HepG2 (cell line): ENCODE measurements at regions not wholly inside any gene's neighbourhood (a gene's known extent, or its start where the extent isn't known, plus 50 kb on each side); places are given as distances from the start of the nearest gene placed in this dataset.

Source experiments
- ATAC-seq: fragments of 200-7000 bp; cut with Tn5 transposase; 3 replicates; pipeline ENCODE4 v1.9.1; 2020; ENCODE audit warnings: mild to moderate bottlenecking, moderate library complexity
- BruUV-seq: library from RNA; stranded (reverse); fragments of 400-500 nt; replicated peaks from 2 replicates; lab custom pipeline; 2021; lab: Mats Ljungman, UMichigan
- CTCF ChIA-PET: fragments of 300-600 bp; formaldehyde crosslinking; extraction: SDS; loops from one replicate; lab custom pipeline; 2021; ENCODE audit warnings: low total read pairs, inconsistent platforms, low intra/inter-chr PET ratio; lab: Yijun Ruan, JAX
- POLR2A ChIA-PET: fragments of 350-600 bp; sonication (Branson Sonifier 250); formaldehyde crosslinking; loops from one replicate; lab custom pipeline; 2020; ENCODE audit warnings: antibody characterized with exemption, inconsistent platforms; lab: Yijun Ruan, JAX
- DNase-seq: peaks from one replicate; pipeline ENCODE4 v3.0.0-alpha.2; 2015; ENCODE audit warnings: low spot score
- FAIRE-seq: peaks from 3 replicates; lab custom pipeline; 2011; peaks lifted over from hg19 to GRCh38; lab: Jason Lieb, UNC
- H2AFZ ChIP-seq: one replicate; pipeline ENCODE4 v1.6.1; 2011; ENCODE audit warnings: low read length, inconsistent platforms
- H3K27ac ChIP-seq: fragments of 300-600 bp; 3 replicates; pipeline ENCODE4 v1.8.0; 2011; ENCODE audit warnings: mixed run types, mild to moderate bottlenecking, mixed read lengths, low read length, inconsistent platforms; ENCODE audit not compliant: insufficient read depth; ENCODE audit errors: extremely low read length
- H3K27me3 ChIP-seq, 2 experiments: fragments of 200-600 bp in 1 of 2; 2 replicates in 1 of 2; 3 replicates in 1 of 2; pipeline versions ENCODE4 v1.6.0 to v1.8.0; 2011; ENCODE audit warnings: low read length in 2 of 2, mild to moderate bottlenecking in 2 of 2, moderate library complexity in 2 of 2, inconsistent platforms in 1 of 2; ENCODE audit not compliant: insufficient read depth in 2 of 2, control insufficient read depth in 1 of 2
- H3K36me3 ChIP-seq, 2 experiments: fragments of 200-600 bp in 1 of 2; replicated peaks in 1 of 2; 2 replicates in 1 of 2; 3 replicates in 1 of 2; pipeline versions ENCODE4 v1.5.1 to v1.8.0; 2011; ENCODE audit warnings: low read length in 2 of 2, inconsistent platforms in 1 of 2; ENCODE audit not compliant: insufficient read depth in 2 of 2, control insufficient read depth in 1 of 2
- H3K4me1 ChIP-seq: 2 replicates; pipeline ENCODE4 v1.5.1; 2012; ENCODE audit warnings: low read length, inconsistent platforms; ENCODE audit not compliant: insufficient read depth
- H3K4me2 ChIP-seq: 2 replicates; pipeline ENCODE4 v1.6.0; 2011; ENCODE audit warnings: low read depth, low read length, inconsistent platforms
- H3K4me3 ChIP-seq, 3 experiments: fragments of 200-600 bp in 1 of 3; sonication (generic), shearing (Covaris generic) in 1 of 3; replicated peaks in 1 of 3; 2 replicates each; pipeline ENCODE4 v1.5.1; 2011 to 2016; ENCODE audit warnings: low read length in 3 of 3, inconsistent platforms in 2 of 3, low read depth in 2 of 3, mild to moderate bottlenecking in 2 of 3, control low read depth in 1 of 3, mixed read lengths in 1 of 3; ENCODE audit not compliant: insufficient read depth in 1 of 3
- H3K79me2 ChIP-seq: one replicate; pipeline ENCODE4 v1.6.1; 2011; ENCODE audit warnings: low read length, inconsistent platforms; ENCODE audit not compliant: insufficient read depth
- H3K9ac ChIP-seq: 2 replicates; pipeline ENCODE4 v1.6.0; 2011; ENCODE audit warnings: mild to moderate bottlenecking, low read depth, low read length, inconsistent platforms; ENCODE audit not compliant: insufficient read depth
- H3K9me3 ChIP-seq: 2 replicates; pipeline ENCODE4 v1.5.1; 2012; ENCODE audit warnings: mild to moderate bottlenecking, low read length
- H4K20me1 ChIP-seq: 2 replicates; pipeline ENCODE4 v1.6.0; 2011; ENCODE audit warnings: inconsistent platforms, mild to moderate bottlenecking, low read length, moderate library complexity; ENCODE audit not compliant: insufficient read depth
- ATF1 ChIP-seq: IDR thresholded peaks from 2 replicates; pipeline ENCODE4 v1.6.1; 2016; ENCODE audit warnings: mild to moderate bottlenecking, control low read depth
- CREM ChIP-seq, 2 experiments: sonication (generic) in 1 of 2; formaldehyde crosslinking in 1 of 2; IDR thresholded peaks; 2 replicates each; pipeline versions ENCODE4 v1.4.0 to v1.6.1; 2016 to 2020; ENCODE audit warnings: antibody characterized with exemption in 1 of 2, mild to moderate bottlenecking in 1 of 2, missing genetic modification reagents in 1 of 2
- HMG20B ChIP-seq: conservative IDR thresholded peaks from 2 replicates; pipeline ENCODE4 v1.6.1; 2016; ENCODE audit warnings: missing genetic modification reagents, missing compliant biosample characterization
- HNRNPH1 ChIP-seq: fragments of 200-400 bp; formaldehyde crosslinking; optimal IDR thresholded peaks from 2 replicates; pipeline ENCODE3; 2017; ENCODE audit warnings: mild to moderate bottlenecking, low read depth, low read length
- HNRNPK ChIP-seq: fragments of 200-400 bp; formaldehyde crosslinking; IDR thresholded peaks from 2 replicates; pipeline ENCODE4 v1.6.1; 2018; ENCODE audit warnings: low read length, low read depth, moderate library complexity, mild to moderate bottlenecking; ENCODE audit not compliant: poor library complexity, severe bottlenecking
- JARID2 ChIP-seq: sonication (generic); formaldehyde crosslinking; IDR thresholded peaks from 2 replicates; pipeline ENCODE4 v1.8.1; 2023; ENCODE audit warnings: missing genetic modification reagents, inconsistent platforms; ENCODE audit not compliant: insufficient replicate concordance
- MZF1 ChIP-seq: sonication (generic); formaldehyde crosslinking; IDR thresholded peaks from 2 replicates; pipeline ENCODE4 v1.8.1; 2023; ENCODE audit warnings: mild to moderate bottlenecking, missing genetic modification reagents, borderline replicate concordance
- NFATC3 ChIP-seq: sonication (generic); formaldehyde crosslinking; IDR thresholded peaks from 2 replicates; pipeline ENCODE4 v1.5.1; 2020; ENCODE audit warnings: mild to moderate bottlenecking, missing genetic modification reagents
- NR2F2 ChIP-seq: IDR thresholded peaks from 2 replicates; pipeline ENCODE4 v1.6.1; 2012; ENCODE audit warnings: low read depth, inconsistent platforms, borderline replicate concordance
- SNAI1 ChIP-seq: sonication (generic); formaldehyde crosslinking; IDR thresholded peaks from 2 replicates; pipeline ENCODE4 v1.5.0; 2020; ENCODE audit warnings: mild to moderate bottlenecking, missing genetic modification reagents, borderline replicate concordance
- SRSF1 ChIP-seq: fragments of 200-400 bp; formaldehyde crosslinking; optimal IDR thresholded peaks from 2 replicates; pipeline ENCODE3; 2017; ENCODE audit warnings: mild to moderate bottlenecking, low read depth, low read length, moderate library complexity
- ZFAT ChIP-seq: sonication (generic); formaldehyde crosslinking; conservative IDR thresholded peaks from 2 replicates; pipeline ENCODE4 v1.8.1; 2023; ENCODE audit warnings: missing genetic modification reagents, inconsistent platforms
- ZNF12 ChIP-seq: sonication (generic); formaldehyde crosslinking; IDR thresholded peaks from 2 replicates; pipeline ENCODE4 v1.5.0; 2020; ENCODE audit warnings: missing genetic modification reagents
- ZNF296 ChIP-seq: sonication (generic); formaldehyde crosslinking; conservative IDR thresholded peaks from 2 replicates; pipeline ENCODE4 v1.5.0; 2020; ENCODE audit warnings: mild to moderate bottlenecking, missing genetic modification reagents
- ZNF367 ChIP-seq: sonication (generic); formaldehyde crosslinking; IDR thresholded peaks from 2 replicates; pipeline ENCODE4 v1.4.0; 2020; ENCODE audit warnings: missing genetic modification reagents, borderline replicate concordance
- WGBS: methylation state at CpG from one replicate; pipeline ENCODE4 v1.1.6; 2017; ENCODE audit warnings: low lambda C conversion rate; 5-methylcytosine and 5-hydroxymethylcytosine counted together
- in situ Hi-C: cut with HindIII; loops from 2 replicates; pipeline ENCODE4 v1.10.0; 2017; ENCODE audit warnings: low pct_unique_long_range_greater_than_20kb; ENCODE audit not compliant: extremely low pct_ligation_motif_present
- intact Hi-C: fragments of 100-400 bp; cut with micrococcal nuclease; formaldehyde crosslinking; loops from one replicate; pipeline ENCODE4 v1.10.0; 2022; ENCODE audit not compliant: unreplicated experiment
- TF ChIP-seq, protein P1 (sequence below): IDR thresholded peaks from 2 replicates; pipeline ENCODE4 v1.6.1; 2016; ENCODE audit warnings: control low read depth
- TF ChIP-seq, protein P2 (sequence below): sonication (generic); formaldehyde crosslinking; IDR thresholded peaks from 2 replicates; pipeline ENCODE4 v1.8.0; 2022; ENCODE audit warnings: mild to moderate bottlenecking, missing genetic modification reagents, moderate library complexity
- TF ChIP-seq, protein P3 (sequence below): IDR thresholded peaks from 2 replicates; pipeline ENCODE4 v1.6.1; 2012; ENCODE audit warnings: low read length, improper control_type of control experiment
- TF ChIP-seq, protein P4 (sequence below): sonication (generic); formaldehyde crosslinking; IDR thresholded peaks from 2 replicates; pipeline ENCODE4 v1.5.0; 2020; ENCODE audit warnings: missing genetic modification reagents, mild to moderate bottlenecking, borderline replicate concordance

DNA sequence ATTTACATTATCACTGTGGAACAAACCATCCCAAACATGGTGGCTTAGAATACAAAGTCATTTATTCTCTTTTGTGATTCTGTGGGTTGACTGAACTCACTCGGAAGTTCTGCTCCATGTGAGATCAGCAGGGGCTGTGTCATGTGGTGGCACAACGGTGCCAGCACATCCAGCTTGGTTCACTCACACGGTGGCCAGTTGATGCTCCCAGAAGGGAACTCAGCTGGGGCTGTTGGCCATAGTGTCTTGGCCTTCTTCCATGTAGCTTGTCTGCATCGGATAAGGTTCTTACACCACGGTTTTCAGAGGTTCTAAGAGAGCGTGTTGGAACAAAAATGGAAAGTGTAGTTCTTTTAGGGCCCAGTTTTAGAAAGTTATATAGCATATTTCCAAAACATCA is 312.7 kb downstream of the DMRT2 start:
- CTCF ChIA-PET = no interaction called here
- POLR2A ChIA-PET = no interaction called here
- intact Hi-C loops = no loop called here

More for the DNA sequence above, 312.7 kb downstream of the DMRT2 start:
- TF ChIP-seq SRSF1 (no peak), ZNF12 (no peak), SNAI1 (CRISPR knock-in tag) (no peak), ATF1 (CRISPR knock-in tag) (no peak), HMG20B (CRISPR knock-in tag) (no peak), JARID2 (CRISPR knock-in tag) (no peak), HNRNPK (no peak), CREM (IDR thresholded peaks at IDR 0.05) (no peak), CREM (CRISPR knock-in tag; IDR thresholded peaks at IDR 0.05) (no peak), NR2F2 (no peak), ZFAT (CRISPR knock-in tag) (no peak), NFATC3 (CRISPR knock-in tag) (no peak), ZNF296 (no peak), HNRNPH1 (no peak), ZNF367 (no peak), MZF1 (no peak)
- TF ChIP-seq, protein P1, sequence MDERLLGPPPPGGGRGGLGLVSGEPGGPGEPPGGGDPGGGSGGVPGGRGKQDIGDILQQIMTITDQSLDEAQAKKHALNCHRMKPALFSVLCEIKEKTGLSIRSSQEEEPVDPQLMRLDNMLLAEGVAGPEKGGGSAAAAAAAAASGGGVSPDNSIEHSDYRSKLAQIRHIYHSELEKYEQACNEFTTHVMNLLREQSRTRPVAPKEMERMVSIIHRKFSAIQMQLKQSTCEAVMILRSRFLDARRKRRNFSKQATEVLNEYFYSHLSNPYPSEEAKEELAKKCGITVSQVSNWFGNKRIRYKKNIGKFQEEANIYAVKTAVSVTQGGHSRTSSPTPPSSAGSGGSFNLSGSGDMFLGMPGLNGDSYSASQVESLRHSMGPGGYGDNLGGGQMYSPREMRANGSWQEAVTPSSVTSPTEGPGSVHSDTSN (CRISPR knock-in tag) = no peak
- TF ChIP-seq, protein P2, sequence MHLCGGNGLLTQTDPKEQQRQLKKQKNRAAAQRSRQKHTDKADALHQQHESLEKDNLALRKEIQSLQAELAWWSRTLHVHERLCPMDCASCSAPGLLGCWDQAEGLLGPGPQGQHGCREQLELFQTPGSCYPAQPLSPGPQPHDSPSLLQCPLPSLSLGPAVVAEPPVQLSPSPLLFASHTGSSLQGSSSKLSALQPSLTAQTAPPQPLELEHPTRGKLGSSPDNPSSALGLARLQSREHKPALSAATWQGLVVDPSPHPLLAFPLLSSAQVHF = no peak
- TF ChIP-seq, protein P3, sequence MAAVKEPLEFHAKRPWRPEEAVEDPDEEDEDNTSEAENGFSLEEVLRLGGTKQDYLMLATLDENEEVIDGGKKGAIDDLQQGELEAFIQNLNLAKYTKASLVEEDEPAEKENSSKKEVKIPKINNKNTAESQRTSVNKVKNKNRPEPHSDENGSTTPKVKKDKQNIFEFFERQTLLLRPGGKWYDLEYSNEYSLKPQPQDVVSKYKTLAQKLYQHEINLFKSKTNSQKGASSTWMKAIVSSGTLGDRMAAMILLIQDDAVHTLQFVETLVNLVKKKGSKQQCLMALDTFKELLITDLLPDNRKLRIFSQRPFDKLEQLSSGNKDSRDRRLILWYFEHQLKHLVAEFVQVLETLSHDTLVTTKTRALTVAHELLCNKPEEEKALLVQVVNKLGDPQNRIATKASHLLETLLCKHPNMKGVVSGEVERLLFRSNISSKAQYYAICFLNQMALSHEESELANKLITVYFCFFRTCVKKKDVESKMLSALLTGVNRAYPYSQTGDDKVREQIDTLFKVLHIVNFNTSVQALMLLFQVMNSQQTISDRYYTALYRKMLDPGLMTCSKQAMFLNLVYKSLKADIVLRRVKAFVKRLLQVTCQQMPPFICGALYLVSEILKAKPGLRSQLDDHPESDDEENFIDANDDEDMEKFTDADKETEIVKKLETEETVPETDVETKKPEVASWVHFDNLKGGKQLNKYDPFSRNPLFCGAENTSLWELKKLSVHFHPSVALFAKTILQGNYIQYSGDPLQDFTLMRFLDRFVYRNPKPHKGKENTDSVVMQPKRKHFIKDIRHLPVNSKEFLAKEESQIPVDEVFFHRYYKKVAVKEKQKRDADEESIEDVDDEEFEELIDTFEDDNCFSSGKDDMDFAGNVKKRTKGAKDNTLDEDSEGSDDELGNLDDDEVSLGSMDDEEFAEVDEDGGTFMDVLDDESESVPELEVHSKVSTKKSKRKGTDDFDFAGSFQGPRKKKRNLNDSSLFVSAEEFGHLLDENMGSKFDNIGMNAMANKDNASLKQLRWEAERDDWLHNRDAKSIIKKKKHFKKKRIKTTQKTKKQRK = no peak
- TF ChIP-seq, protein P4, sequence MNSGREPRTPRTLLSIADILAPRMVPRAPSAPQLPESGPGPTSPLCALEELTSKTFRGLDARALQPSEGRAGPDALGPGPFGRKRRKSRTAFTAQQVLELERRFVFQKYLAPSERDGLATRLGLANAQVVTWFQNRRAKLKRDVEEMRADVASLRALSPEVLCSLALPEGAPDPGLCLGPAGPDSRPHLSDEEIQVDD (CRISPR knock-in tag) = no peak
- FAIRE-seq (no peak), ATAC-seq (no peak), DNase-seq (no peak)
- in situ Hi-C loops = no loop called here
- no peak overlapping the region for H2AFZ ChIP-seq
- BruUV-seq = no TSS peak
- H3K9ac ChIP-seq = no peak overlapping the region
- H4K20me1 ChIP-seq = no peaks in the 10 kb centered on the region
- no peaks in the 10 kb centered on the region for H3K27me3 ChIP-seq
- H3K36me3 ChIP-seq = no peaks in the 10 kb centered on the region
- H3K79me2 ChIP-seq = no peaks in the 10 kb centered on the region
- H3K4me2 ChIP-seq = no peak overlapping the region
- no peaks in the 10 kb centered on the region for H3K4me1 ChIP-seq
- WGBS = 17% methylated on average over 6 of the region's 6 CpGs
- no peak overlapping the region for H3K4me3 ChIP-seq
- no peaks in the 10 kb centered on the region for H3K9me3 ChIP-seq
- H3K27ac ChIP-seq = no peak overlapping the region
